ENCODE measurements at regions not wholly inside any gene's neighbourhood (a gene's known extent, or its start where the extent isn't known, plus 50 kb on each side); places are given as distances from the start of the nearest gene placed in this dataset.
"Not testable (repeated sequence)": the region's sequence is repeated elsewhere in the genome, so short reads cannot be mapped to it uniquely, and the experiment has no call there.

GRCh38 chr4:111417521-111417920, 727.7 kb upstream of the FAM241A start:
- TF ChIP-seq SP1 (IDR thresholded peaks at IDR 0.05), result no peak
- TF ChIP-seq PKNOX1 (IDR thresholded peaks at IDR 0.05), result no peak
- TF ChIP-seq BHLHE40 (IDR thresholded peaks at IDR 0.05; ENCODE audit: borderline replicate concordance), result no peak
- no peak for TF ChIP-seq NFRKB (IDR thresholded peaks at IDR 0.05)
- no peak for TF ChIP-seq CTBP1 (IDR thresholded peaks at IDR 0.05; ENCODE audit: borderline replicate concordance)
- no peak for TF ChIP-seq FOXK2 (IDR thresholded peaks at IDR 0.05)
- no peak for TF ChIP-seq HDGF (IDR thresholded peaks at IDR 0.05; ENCODE audit: borderline replicate concordance)
- TF ChIP-seq FOXA1 (IDR thresholded peaks at IDR 0.05), result no peak
- no peak for TF ChIP-seq TARDBP (IDR thresholded peaks at IDR 0.05)
- no peak for TF ChIP-seq LEF1 (IDR thresholded peaks at IDR 0.05; ENCODE audit: borderline replicate concordance)
- no peak for TF ChIP-seq ARNT (IDR thresholded peaks at IDR 0.05)
- no peak for TF ChIP-seq FOXM1 (IDR thresholded peaks at IDR 0.05; ENCODE audit: borderline replicate concordance)
- no peak for TF ChIP-seq ZNF384 (IDR thresholded peaks at IDR 0.05)
- POLR2A ChIA-PET, result no interaction called here
- no peak for DNase-seq (ENCODE audit: extremely low spot score)
- CTCF ChIA-PET, result no interaction called here

DNA sequence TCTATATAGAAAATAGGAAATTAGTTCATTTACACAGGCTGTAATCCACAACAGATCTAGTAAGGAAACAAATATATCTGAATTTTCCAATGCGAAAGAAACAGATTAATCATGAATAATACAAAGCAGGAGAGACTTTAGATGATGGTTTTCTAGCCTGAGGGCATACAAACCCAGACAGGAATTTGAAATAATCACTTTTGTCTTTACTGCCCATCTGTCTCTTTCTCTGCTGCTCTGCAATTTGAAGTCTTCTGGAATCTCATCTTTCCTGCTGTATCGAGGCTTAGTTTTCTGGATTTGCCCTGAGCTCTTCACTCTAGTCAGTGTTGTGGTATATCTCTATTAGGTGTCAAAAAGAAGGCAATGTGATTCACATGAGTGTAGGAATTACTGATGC, 711.8 kb upstream of the FAM241A start:
- no peak for DNase-seq (ENCODE audit: extremely low spot score)
- CTCF ChIA-PET, result no interaction called here
- no peak for TF ChIP-seq ARNT (IDR thresholded peaks at IDR 0.05)
- no peak for TF ChIP-seq SUZ12 (IDR thresholded peaks at IDR 0.05)
- no peak for TF ChIP-seq TARDBP (IDR thresholded peaks at IDR 0.05)
- no peak for TF ChIP-seq FOXM1 (IDR thresholded peaks at IDR 0.05; ENCODE audit: borderline replicate concordance)
- TF ChIP-seq NFRKB (IDR thresholded peaks at IDR 0.05), result no peak
- no peak for TF ChIP-seq FOXK2 (IDR thresholded peaks at IDR 0.05)
- no peak for TF ChIP-seq PKNOX1 (IDR thresholded peaks at IDR 0.05)
- TF ChIP-seq HDGF (IDR thresholded peaks at IDR 0.05; ENCODE audit: borderline replicate concordance), result no peak
- POLR2A ChIA-PET, result no interaction called here

DNA sequence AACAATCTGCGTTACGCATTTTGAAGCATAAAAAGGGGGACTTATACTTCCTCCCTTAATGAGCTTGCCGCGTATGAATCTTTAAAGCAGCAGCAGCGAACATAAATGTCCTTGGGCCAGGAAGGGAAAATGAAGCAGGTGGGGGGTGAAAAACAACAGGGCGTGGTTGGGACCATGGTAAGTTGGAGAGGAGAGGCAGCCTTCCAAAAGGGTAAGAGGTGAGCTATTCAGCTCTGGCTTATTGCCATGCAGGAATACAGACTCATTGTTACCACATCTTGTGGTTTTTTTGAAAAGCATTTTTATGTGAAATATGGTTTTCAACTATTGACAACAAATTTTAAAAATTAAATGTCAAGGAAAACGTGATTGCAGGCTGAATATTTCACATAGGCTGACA, 710.7 kb upstream of the FAM241A start:
- no peak for DNase-seq (ENCODE audit: extremely low spot score)
- ChIA-PET CTCF (no interaction called here), POLR2A (no interaction called here)
- TF ChIP-seq L3MBTL2 (conservative IDR thresholded peaks at IDR 0.05), result no peak
- TF ChIP-seq CTBP1 (IDR thresholded peaks at IDR 0.05; ENCODE audit: borderline replicate concordance), result no peak
- TF ChIP-seq FOXM1 (IDR thresholded peaks at IDR 0.05; ENCODE audit: borderline replicate concordance), result no peak
- no peak for TF ChIP-seq FOXA1 (IDR thresholded peaks at IDR 0.05)
- no peak for TF ChIP-seq SUZ12 (IDR thresholded peaks at IDR 0.05)
- TF ChIP-seq SP1 (IDR thresholded peaks at IDR 0.05), result no peak
- no peak for TF ChIP-seq TARDBP (IDR thresholded peaks at IDR 0.05)
- no peak for TF ChIP-seq ARNT (IDR thresholded peaks at IDR 0.05)
- no peak for TF ChIP-seq LEF1 (IDR thresholded peaks at IDR 0.05; ENCODE audit: borderline replicate concordance)
- TF ChIP-seq NFRKB (IDR thresholded peaks at IDR 0.05), result no peak
- TF ChIP-seq PKNOX1 (IDR thresholded peaks at IDR 0.05), result no peak
- TF ChIP-seq ELF4 (IDR thresholded peaks at IDR 0.05), result no peak

DNA sequence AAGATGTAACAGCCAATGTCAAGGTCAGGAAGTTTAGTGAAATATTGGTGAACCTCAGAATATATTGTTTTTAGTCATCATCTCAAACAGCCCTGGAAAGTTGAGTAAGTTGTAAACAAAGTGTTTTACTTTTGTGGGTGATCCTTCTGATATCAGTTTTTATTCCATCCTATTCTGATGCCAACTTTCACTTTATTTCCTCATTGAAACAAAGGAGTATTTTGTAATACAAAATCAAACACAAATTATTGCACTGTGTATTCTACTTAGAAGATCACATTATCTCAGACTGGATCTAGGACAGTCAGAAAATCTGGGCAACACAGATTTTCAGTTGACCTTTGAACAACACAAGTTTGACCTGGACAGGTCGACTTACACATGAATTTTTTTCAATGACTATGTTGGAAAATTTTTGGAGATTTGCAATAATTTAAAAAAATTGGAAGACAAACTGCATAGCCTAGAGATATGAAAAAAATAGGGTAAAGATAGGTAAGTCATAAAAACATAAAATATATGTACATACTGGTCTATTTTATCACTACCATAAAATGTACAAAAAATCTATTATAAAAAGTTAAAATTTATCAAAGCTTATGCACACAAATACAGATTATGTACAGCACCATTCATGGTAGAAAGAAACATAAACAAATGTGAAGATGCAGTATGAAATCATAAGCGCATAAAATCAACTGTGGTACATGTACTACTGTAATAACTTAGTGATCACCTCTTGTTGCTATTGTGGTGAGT, 709.1 kb upstream of the FAM241A start:
- CTCF ChIA-PET, result no interaction called here
- TF ChIP-seq FOXM1 (IDR thresholded peaks at IDR 0.05; ENCODE audit: borderline replicate concordance) (no peak), ARNT (IDR thresholded peaks at IDR 0.05) (no peak), CTBP1 (IDR thresholded peaks at IDR 0.05; ENCODE audit: borderline replicate concordance) (no peak), NFRKB (IDR thresholded peaks at IDR 0.05) (no peak), SUZ12 (IDR thresholded peaks at IDR 0.05) (no peak), BHLHE40 (IDR thresholded peaks at IDR 0.05; ENCODE audit: borderline replicate concordance) (no peak), L3MBTL2 (conservative IDR thresholded peaks at IDR 0.05) (no peak), SP1 (IDR thresholded peaks at IDR 0.05) (no peak), ELF4 (IDR thresholded peaks at IDR 0.05) (no peak)
- DNase-seq (ENCODE audit: extremely low spot score), result no peak
- POLR2A ChIA-PET, result no interaction called here

DNA sequence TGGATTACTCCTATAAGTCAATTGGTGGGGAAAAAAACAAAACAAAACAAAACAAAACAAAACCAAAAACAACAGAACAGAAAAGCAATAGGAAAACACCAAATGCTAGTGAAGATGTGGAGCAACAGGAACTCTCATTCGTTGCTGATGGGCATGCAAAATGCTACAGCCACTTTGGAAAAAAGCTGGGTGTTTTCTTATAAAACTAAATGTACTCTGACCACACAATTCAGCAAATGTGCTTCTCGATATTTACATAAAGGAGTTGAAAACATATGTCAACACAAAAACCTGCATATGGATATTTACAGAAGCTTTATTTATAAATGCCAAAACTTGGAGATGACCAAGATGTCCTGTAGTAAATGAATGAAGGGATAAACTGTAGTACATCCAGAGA, 703.6 kb upstream of the FAM241A start:
- ChIA-PET POLR2A (no interaction called here), CTCF (no interaction called here)
- TF ChIP-seq BHLHE40 (IDR thresholded peaks at IDR 0.05; ENCODE audit: borderline replicate concordance), result no peak
- TF ChIP-seq TARDBP (IDR thresholded peaks at IDR 0.05), result no peak
- no peak for TF ChIP-seq NFRKB (IDR thresholded peaks at IDR 0.05)
- no peak for TF ChIP-seq SP1 (IDR thresholded peaks at IDR 0.05)
- TF ChIP-seq FOXM1 (IDR thresholded peaks at IDR 0.05; ENCODE audit: borderline replicate concordance), result no peak
- no peak for TF ChIP-seq SUZ12 (IDR thresholded peaks at IDR 0.05)
- no peak for TF ChIP-seq LEF1 (IDR thresholded peaks at IDR 0.05; ENCODE audit: borderline replicate concordance)
- no peak for TF ChIP-seq CTBP1 (IDR thresholded peaks at IDR 0.05; ENCODE audit: borderline replicate concordance)
- no peak for TF ChIP-seq ELF4 (IDR thresholded peaks at IDR 0.05)
- TF ChIP-seq PKNOX1 (IDR thresholded peaks at IDR 0.05), result no peak
- TF ChIP-seq FOXK2 (IDR thresholded peaks at IDR 0.05), result no peak
- TF ChIP-seq L3MBTL2 (conservative IDR thresholded peaks at IDR 0.05), result no peak
- no peak for TF ChIP-seq FOXA1 (IDR thresholded peaks at IDR 0.05)
- DNase-seq (ENCODE audit: extremely low spot score), result no peak

- DNase-seq (ENCODE audit: extremely low spot score); POLR2A ChIA-PET; CTCF ChIA-PET: not testable (repeated sequence)
Observed at GRCh38 chr4:111444836-111445235, 700.4 kb upstream of the FAM241A start.

Data from HEK293T (cell line).